ENCODE measurements at regions not wholly inside any gene's neighbourhood (a gene's known extent, or its start where the extent isn't known, plus 50 kb on each side); places are given as distances from the start of the nearest gene placed in this dataset.

DNA sequence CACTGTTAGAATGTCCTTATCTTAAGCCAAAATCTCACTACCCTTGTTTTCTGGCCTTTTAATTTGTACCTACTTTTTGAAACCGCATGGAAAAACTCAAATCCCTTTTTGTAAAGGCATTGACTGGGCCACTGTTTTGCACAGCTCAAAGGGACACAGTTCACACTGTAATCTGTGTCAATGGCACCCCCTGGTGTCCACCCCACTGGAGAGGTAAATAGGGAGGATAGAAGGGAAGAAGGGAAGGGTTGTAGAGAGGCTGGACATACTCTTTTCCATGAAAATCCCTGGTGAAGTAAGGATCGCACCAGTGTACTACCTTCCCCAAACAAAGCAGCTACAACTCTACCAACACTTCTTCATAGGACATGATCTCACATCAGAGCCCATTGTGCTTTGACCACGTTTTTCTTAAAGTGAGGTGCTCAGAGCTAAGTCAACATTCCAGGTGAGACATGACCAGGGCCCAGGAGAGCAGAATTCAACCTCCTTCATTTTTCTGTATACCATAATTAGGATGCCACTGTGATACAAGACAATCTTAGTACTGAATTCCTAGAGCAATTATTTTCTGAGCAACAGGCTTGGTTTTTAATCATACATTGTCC is 92.4 kb upstream of the RMDN2 start:
- Histone ChIP-seq H3K36me3 (no peaks in the 10 kb centered on the region), H3K9me3 (no peaks in the 10 kb centered on the region), H3K27ac (no peak overlapping the region), H3K4me1 (peaks cover 0 to 35% (median 7%) of the 10 kb centered on the region in 4 donors), H3K27me3 (no peaks in the 10 kb centered on the region), H3K4me3 (no peak overlapping the region)
- WGBS, 2 donors, result 45 to 46% methylated on average over 3 of the region's 3 CpGs
- peak in 1 of 2 donors; percentile 26 for TF ChIP-seq EP300 (IDR thresholded peaks at IDR 0.05)
- no peak for TF ChIP-seq POLR2A (IDR thresholded peaks at IDR 0.05)
- TF ChIP-seq CTCF (IDR thresholded peaks at IDR 0.05), result peak; percentile 67 to 92 (median 72)
- peak; percentile 92 to 99 for DNase-seq (ENCODE audit: low spot score in 2 of 2)

DNA sequence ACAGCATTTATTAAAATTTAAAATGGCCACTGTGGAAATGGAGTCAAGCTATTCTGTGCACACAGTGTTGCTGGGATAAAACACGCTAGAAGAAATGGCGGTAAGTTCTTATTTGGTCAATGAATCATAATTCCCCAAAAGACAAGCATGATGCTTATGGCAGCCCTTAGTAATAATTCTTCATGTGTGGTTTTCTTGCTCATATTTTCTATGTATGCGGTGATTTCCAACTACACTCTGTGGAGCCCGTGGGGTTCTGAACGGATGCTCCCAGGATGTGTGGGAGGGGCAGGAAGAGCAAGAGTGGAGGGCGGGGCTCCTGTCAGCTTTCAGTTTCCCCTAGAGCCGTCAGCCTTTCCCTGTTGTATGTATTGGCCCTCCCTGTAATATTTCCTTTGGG is 91.7 kb upstream of the RMDN2 start:
- no peak overlapping the region for H3K27ac ChIP-seq
- H3K27me3 ChIP-seq, result no peaks in the 10 kb centered on the region
- no peak for TF ChIP-seq CTCF (IDR thresholded peaks at IDR 0.05)
- no peak for TF ChIP-seq POLR2A (IDR thresholded peaks at IDR 0.05)
- TF ChIP-seq EP300 (IDR thresholded peaks at IDR 0.05), result no peak
- no peak overlapping the region for H3K4me3 ChIP-seq
- H3K9me3 ChIP-seq, result no peaks in the 10 kb centered on the region
- WGBS, 2 donors, result 38 to 39% methylated on average over 7 of the region's 7 CpGs
- peaks cover 0 to 36% (median 4%) of the 10 kb centered on the region in 4 donors for H3K4me1 ChIP-seq
- no peak for DNase-seq (ENCODE audit: low spot score in 2 of 2)
- H3K36me3 ChIP-seq, result no peaks in the 10 kb centered on the region

DNA sequence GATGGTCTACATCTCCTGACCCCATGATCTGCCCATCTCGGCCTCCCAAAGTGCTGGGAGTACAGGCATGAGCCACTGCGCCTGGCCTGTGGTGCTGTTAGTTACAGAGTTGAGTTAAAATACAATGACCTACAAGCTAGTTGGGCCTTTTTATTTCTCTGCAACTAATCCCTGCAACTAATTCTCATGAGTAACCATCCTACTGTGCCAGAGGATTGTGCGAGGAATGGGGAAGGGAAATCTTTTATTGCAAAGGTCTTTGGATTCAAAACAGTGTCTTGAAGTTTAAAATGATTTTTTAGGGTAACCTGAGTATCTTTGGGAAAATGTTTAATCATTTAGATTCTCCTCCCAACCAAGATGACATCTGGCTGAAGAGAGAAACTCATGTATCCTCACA is 88.8 kb upstream of the RMDN2 start:
- DNase-seq (ENCODE audit: low spot score in 2 of 2), result no peak
- TF ChIP-seq EP300 (IDR thresholded peaks at IDR 0.05), result no peak
- no peak for TF ChIP-seq POLR2A (IDR thresholded peaks at IDR 0.05)
- no peak for TF ChIP-seq CTCF (IDR thresholded peaks at IDR 0.05)
- Histone ChIP-seq H3K27me3 (no peaks in the 10 kb centered on the region), H3K27ac (no peak overlapping the region), H3K4me3 (no peak overlapping the region), H3K4me1 (peaks cover 0 to 28% (median 0%) of the 10 kb centered on the region in 4 donors), H3K36me3 (no peaks in the 10 kb centered on the region), H3K9me3 (no peaks in the 10 kb centered on the region)
- 95 to 98% methylated on average over 3 of the region's 3 CpGs for WGBS, 2 donors

DNA sequence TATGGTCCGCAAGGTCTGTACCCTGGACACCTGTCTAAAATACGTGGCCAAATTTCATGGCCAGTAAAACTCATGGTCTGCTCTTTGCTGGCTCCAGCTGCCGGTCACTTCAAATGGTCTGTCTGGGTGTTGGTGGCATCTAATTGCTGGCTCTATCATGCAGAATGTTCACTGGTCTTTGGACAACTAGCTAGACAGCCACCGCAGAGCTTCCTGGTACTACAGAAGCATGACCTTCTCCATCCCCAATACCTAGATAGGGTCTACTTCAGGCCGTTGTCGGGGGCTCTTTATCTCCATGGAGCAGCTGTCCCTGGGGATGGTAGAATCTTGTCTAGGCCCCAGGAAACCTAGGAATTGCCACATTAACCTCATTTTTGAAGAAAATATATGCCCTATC is 88.4 kb upstream of the RMDN2 start:
- WGBS, 2 donors, result 90 to 95% methylated on average over 6 of the region's 6 CpGs
- DNase-seq (ENCODE audit: low spot score in 2 of 2), result no peak
- H3K27ac ChIP-seq, result no peak overlapping the region
- TF ChIP-seq POLR2A (IDR thresholded peaks at IDR 0.05) (no peak), EP300 (IDR thresholded peaks at IDR 0.05) (no peak), CTCF (IDR thresholded peaks at IDR 0.05) (no peak)
- no peak overlapping the region for H3K4me3 ChIP-seq
- H3K4me1 ChIP-seq, result peaks cover 0 to 24% (median 0%) of the 10 kb centered on the region in 4 donors
- H3K9me3 ChIP-seq, result no peaks in the 10 kb centered on the region
- H3K27me3 ChIP-seq, result no peaks in the 10 kb centered on the region
- H3K36me3 ChIP-seq, result no peaks in the 10 kb centered on the region

GRCh38 chr2:37837628-37838328 is 87.3 kb upstream of the RMDN2 start:
- no peak for DNase-seq (ENCODE audit: low spot score in 2 of 2)
- H3K4me3 ChIP-seq, result no peak overlapping the region
- H3K4me1 ChIP-seq, result peaks cover 0 to 23% (median 0%) of the 10 kb centered on the region in 4 donors
- no peaks in the 10 kb centered on the region for H3K36me3 ChIP-seq
- H3K27ac ChIP-seq, result peak overlapping the region in 1 of 4 donors; percentile 53
- WGBS, 2 donors, result 37 to 39% methylated on average over 6 of the region's 6 CpGs
- no peaks in the 10 kb centered on the region for H3K27me3 ChIP-seq
- no peaks in the 10 kb centered on the region for H3K9me3 ChIP-seq
- TF ChIP-seq CTCF (IDR thresholded peaks at IDR 0.05) (no peak), EP300 (IDR thresholded peaks at IDR 0.05) (peak in 1 of 2 donors; percentile 66), POLR2A (IDR thresholded peaks at IDR 0.05) (no peak)
